ENCODE measurements at regions not wholly inside any gene's neighbourhood (a gene's known extent, or its start where the extent isn't known, plus 50 kb on each side); places are given as distances from the start of the nearest gene placed in this dataset.

GRCh38 chr6:54770328-54770727 is 76.2 kb upstream of the FAM83B start:
- Histone ChIP-seq H3K4me2 (ENCODE audit: insufficient read depth, insufficient read length, low read length) (no peak overlapping the region), H2BK5ac (ENCODE audit: insufficient read length, low read length) (no peak overlapping the region), H4K8ac (replicated peaks; ENCODE audit: insufficient read length, low read depth, low read length) (no peak overlapping the region), H2BK120ac (ENCODE audit: low read depth, low read length, poor library complexity, severe bottlenecking) (no peak overlapping the region), H3K79me2 (ENCODE audit: insufficient read depth, low read length) (no peaks in the 10 kb centered on the region), H3K14ac (ENCODE audit: insufficient read depth, low read length) (no peak overlapping the region), H3T11ph (ENCODE audit: low read length) (no peak overlapping the region), H3K4ac (ENCODE audit: low read depth, low read length) (no peak overlapping the region), H2BK12ac (ENCODE audit: insufficient read length, low read depth, low read length) (no peak overlapping the region), H3K9ac (ENCODE audit: extremely low read depth, insufficient read length, low read length) (no peak overlapping the region), H4K91ac (ENCODE audit: insufficient read length, low read depth, low read length) (no peak overlapping the region), H3K79me1 (ENCODE audit: insufficient read depth, low read depth, low read length, poor library complexity, severe bottlenecking) (no peaks in the 10 kb centered on the region), H3K23ac (ENCODE audit: insufficient read length, low read depth, low read length) (no peak overlapping the region), H2BK15ac (ENCODE audit: low read depth, low read length) (no peak overlapping the region), H4K20me1 (ENCODE audit: control insufficient read depth, insufficient read depth, insufficient read length) (no peaks in the 10 kb centered on the region), H2AK5ac (ENCODE audit: insufficient read length, low read length) (no peak overlapping the region), H4K5ac (ENCODE audit: insufficient read length, low read depth, low read length) (no peak overlapping the region), H3K18ac (ENCODE audit: insufficient read length, low read depth, low read length) (no peak overlapping the region), H2AFZ (ENCODE audit: low read length) (no peak overlapping the region), H2BK20ac (ENCODE audit: low read depth, low read length, poor library complexity, severe bottlenecking) (no peak overlapping the region), H3K27ac (ENCODE audit: insufficient read length, low read depth, low read length) (no peak overlapping the region), H3K23me2 (ENCODE audit: insufficient read length, low read depth, low read length, poor library complexity, severe bottlenecking) (no peaks in the 10 kb centered on the region), H3K4me1 (ENCODE audit: insufficient read depth, low read length) (no peaks in the 10 kb centered on the region), H3K27me3 (ENCODE audit: insufficient read depth, low read length) (no peaks in the 10 kb centered on the region), H3K9me3 (ENCODE audit: control insufficient read depth, low read depth, low read length) (no peaks in the 10 kb centered on the region), H3K56ac (ENCODE audit: insufficient read length, low read depth, low read length) (no peak overlapping the region)
- H3K4me3 Mint-ChIP-seq = no peak overlapping the region
- no peaks in the 10 kb centered on the region for H3K36me3 Mint-ChIP-seq (ENCODE audit: insufficient read depth in 1 of 3, low read depth in 3 of 3)
- TF ChIP-seq CTCF (conservative IDR thresholded peaks at IDR 0.05) = no peak
- H3K27ac Mint-ChIP-seq = peak overlapping the region in 1 of 3 experiments; percentile 40; a peak in 1 of 7 replicates
- no CpG with 5 or more reads among the region's 12 CpGs for WGBS (ENCODE audit: extremely low coverage, insufficient read length, low lambda C conversion rate)
- H3K4me1 Mint-ChIP-seq = no peaks in the 10 kb centered on the region
- no peaks in the 10 kb centered on the region for H3K9me3 Mint-ChIP-seq
- no peaks in the 10 kb centered on the region for H3K27me3 Mint-ChIP-seq (ENCODE audit: low read depth)
- no peak for DNase-seq

Data from H9 (cell line).